NOMO-1 treated with dmso at 0.1 percent for 144 hours (cell line): ENCODE measurements at regions not wholly inside any gene's neighbourhood (a gene's known extent, or its start where the extent isn't known, plus 50 kb on each side); places are given as distances from the start of the nearest gene placed in this dataset.
A peak's percentile ranks its signal among the peaks of the same experiment; 100 is the strongest.
"Not testable (repeated sequence)": the region's sequence is repeated elsewhere in the genome, so short reads cannot be mapped to it uniquely, and the experiment has no call there.

Experiments used
- DNase-seq: peaks from one replicate; lab custom pipeline; 2025; ENCODE audit not compliant: unreplicated experiment; lab: John Stamatoyannopoulos, UW

GRCh38 chr13:90797335-90797734 lies 550.2 kb upstream of the MIR17HG start:
- DNase-seq, result no peak

DNA sequence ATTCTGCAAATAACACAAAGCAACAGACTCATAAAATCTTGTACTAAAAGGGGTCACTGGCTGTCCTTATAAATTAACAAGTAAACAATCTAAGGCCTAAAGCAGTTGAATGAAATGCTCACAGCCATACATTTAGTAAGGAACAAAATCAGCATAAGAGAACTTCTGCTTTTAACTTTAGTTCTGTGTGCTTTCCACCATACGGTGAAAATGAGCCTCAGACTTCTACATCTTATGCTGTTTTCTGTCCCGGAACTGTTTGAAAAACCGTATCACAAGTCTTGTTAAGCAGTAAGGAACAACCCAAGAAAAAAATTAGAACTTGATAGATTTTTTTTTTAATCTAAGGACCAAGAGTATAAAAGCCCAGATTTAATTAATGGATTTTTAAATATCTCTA lies 549.1 kb upstream of the MIR17HG start:
- no peak for DNase-seq

- DNase-seq, result peak; percentile 35
Observed at GRCh38 chr13:90800082-90800746, 547.3 kb upstream of the MIR17HG start.

GRCh38 chr13:90801621-90802020 lies 545.9 kb upstream of the MIR17HG start:
- DNase-seq, result no peak

GRCh38 chr13:90803210-90803609 lies 544.3 kb upstream of the MIR17HG start:
- DNase-seq, result no peak

- DNase-seq, result no peak
Observed at GRCh38 chr13:90806016-90806615, 541.4 kb upstream of the MIR17HG start.

- no peak for DNase-seq
Observed at GRCh38 chr13:90806892-90807291, 540.6 kb upstream of the MIR17HG start.

- DNase-seq, result no peak
Observed at GRCh38 chr13:90808838-90809237, 538.6 kb upstream of the MIR17HG start.

DNA sequence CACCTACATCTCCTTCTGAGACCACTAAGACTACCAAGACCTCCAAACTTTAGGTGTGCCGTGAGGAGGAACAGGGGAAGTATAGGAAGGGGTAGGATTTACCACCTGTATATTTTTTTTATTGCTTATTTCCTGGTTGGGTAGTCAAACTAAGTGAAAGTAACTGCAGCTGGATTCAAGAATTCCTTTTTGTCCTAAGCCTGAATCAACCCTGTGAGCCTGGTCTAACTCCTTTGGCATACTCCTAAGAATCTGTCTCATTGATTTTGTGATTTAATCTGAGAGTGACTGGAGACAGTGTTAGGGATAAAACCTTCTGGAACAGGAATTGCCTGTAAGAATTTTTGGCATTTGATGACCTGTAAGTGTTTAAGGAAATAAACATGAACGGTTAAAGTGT lies 523.5 kb upstream of the MIR17HG start:
- DNase-seq, result no peak

DNA sequence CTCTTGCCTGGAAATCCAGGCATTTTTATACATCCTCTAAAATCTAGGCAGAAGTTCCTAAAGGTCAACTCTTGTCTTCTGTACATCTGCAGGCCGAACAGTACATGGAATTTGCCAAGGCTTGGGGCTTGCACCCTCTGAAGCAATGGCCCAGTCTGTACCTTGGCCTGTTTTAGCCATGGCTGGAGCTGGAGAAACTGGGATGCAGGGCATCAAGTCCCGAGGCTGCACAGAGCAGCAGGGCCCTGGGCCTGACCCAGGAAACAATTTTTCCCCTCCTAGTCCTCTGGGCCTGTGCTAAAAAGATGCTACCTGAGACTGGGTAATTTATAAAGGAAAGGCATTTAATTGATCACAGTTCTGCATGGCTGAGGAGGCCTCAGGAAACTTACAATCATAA lies 520.8 kb upstream of the MIR17HG start:
- DNase-seq, result no peak

- DNase-seq, result no peak
Observed at GRCh38 chr13:90830782-90831181, 516.7 kb upstream of the MIR17HG start.

DNA sequence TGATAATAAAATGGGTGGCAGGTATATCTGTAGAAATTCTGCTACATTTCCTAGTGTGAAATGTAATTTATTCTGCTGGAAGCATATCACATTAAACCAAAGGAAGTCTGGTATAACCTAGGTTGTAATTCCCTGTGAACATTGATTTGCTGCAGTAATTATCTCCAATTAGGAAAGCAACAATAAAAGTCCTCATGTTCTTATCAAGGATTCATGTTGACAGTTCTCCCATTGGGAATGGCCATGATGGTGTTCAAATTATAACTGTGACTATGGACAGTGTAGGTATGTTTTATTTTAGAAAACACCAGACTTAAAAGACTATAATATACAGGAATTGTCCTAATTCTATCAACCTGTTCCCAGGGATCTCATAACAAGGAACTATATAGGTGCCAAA lies 513.5 kb upstream of the MIR17HG start:
- no peak for DNase-seq

- DNase-seq, result no peak
Observed at GRCh38 chr13:90834700-90835099, 512.8 kb upstream of the MIR17HG start.

DNA sequence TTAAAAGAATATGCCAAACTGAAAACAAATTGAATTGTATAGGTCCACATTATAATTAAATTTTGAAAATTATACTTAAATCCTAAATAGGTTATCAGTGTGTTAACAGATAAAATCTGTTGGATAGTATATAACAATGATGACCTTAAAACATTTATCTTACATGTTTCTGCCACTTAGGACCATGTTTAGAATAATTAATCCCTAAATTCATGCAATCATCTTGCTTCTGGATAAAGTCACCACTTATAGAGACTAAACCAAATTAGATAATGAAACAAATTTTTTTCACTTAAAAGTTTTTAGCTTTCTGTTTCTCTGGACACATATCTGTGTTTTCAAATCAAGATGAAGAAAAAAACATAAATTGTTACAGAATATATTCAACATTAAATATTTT lies 511.7 kb upstream of the MIR17HG start:
- no peak for DNase-seq

DNA sequence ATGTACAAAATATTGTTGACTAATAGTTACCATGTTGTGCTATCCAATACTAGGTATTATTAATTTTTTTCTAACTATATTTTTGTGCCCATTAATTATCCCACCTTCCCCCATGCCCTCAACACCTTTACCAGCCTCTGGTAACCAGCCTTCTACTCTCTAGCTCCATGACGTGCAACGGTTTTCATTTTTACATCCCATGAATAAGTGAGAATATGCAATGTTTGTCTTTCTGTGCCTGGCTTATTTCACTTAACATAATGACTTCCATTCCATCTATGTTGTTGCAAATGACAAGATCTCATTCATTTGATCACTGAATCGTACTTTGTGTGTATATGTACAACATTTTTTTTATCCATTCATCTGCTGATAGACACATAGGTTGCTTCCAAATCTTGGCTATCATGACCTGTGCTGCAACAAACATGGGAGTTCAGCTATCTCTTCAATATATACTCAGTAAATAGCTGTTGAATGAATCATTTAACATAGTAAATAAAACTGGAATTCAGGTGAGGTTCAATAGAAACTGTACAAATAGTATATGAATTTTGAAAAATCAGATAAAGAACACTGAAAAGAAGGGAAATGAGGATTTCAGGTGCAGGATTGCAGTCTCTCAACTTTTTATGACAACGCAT lies 509.0 kb upstream of the MIR17HG start:
- no peak for DNase-seq

GRCh38 chr13:90839061-90839460 lies 508.4 kb upstream of the MIR17HG start:
- no peak for DNase-seq

DNA sequence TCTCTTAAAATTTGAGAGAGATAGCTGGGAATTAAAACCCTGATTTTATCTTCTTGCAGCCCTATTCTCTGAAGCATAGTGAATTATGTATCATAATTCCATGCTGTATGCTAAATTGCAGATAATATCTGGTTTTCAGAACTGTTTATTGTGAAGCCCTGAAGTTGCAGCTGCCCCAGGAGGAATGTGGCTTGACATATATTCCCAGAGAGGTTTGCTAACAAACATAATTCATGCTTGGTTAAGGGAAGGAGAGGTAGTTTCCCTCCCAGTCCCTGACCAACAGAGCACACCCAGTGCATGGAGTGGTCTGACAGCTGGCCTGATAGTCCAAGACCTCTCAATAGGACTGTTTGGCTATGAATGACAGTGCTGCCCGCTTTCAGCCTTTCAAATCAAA lies 500.6 kb upstream of the MIR17HG start:
- no peak for DNase-seq

DNA sequence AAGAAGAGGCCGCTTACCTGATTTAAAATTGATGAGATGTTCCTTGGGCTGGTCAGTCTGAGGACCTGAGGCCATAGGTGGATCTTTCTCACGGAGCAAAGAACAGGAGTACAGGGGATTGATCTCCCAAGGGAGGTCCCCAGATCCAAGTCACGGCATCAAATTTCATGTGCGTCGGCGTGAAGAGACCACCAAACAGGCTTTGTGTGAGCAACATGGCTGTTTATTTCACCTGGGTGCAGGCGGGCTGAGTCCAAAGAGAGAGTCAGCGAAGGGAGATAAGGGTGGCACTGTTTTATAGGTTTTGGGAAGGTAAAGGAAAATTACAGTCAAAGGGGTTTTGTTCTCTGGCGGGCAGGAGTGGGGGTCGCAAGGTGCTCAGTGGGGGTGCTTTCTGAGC lies 493.8 kb upstream of the MIR17HG start:
- not testable (repeated sequence) for DNase-seq

- no peak for DNase-seq
Observed at GRCh38 chr13:90857921-90858320, 489.6 kb upstream of the MIR17HG start.

DNA sequence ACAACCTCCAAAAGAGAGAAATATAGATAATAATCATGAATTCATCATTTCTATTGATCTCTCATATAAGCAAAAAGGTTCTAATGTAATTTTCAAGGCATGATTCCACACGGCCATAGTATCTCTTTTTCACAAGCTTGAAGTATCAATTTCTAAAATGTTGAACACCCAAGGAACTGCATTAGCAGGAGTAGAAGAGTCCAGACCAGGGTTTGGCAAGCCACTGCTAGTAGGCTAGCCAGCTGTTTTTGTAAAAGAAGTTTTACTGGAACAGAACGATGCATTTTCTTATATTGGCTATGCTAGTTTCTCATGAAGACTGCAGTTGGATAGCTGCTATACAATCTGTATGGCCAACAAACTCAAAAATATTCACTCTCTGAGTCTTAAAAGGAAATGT lies 481.5 kb upstream of the MIR17HG start:
- DNase-seq, result no peak

DNA sequence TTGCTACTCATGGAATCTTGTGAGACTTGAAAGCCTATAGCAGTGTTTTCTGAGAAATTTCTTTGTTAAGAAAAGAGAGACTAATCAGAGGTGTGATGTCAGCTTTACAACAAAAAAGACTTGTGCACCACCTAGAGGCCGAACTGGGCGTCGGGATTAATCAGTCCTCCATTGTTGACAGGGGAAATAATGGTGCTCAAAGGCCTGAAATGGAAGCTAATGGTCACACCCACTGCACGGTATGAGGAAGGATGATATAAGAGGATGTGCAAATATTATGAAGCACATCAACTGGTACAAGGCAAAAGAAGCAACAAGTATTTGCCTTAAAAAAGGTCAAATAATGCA lies 480.2 kb upstream of the MIR17HG start:
- peak; percentile 92 for DNase-seq

- DNase-seq, result no peak
Observed at GRCh38 chr13:90868321-90868920, 479.1 kb upstream of the MIR17HG start.
